HT-29 (cell line): ENCODE measurements at regions not wholly inside any gene's neighbourhood (a gene's known extent, or its start where the extent isn't known, plus 50 kb on each side); places are given as distances from the start of the nearest gene placed in this dataset.

Experiments used
- DNase-seq: peaks from one replicate; pipeline ENCODE4 v3.0.0-alpha.2; 2015; ENCODE audit warnings: low spot score

DNA sequence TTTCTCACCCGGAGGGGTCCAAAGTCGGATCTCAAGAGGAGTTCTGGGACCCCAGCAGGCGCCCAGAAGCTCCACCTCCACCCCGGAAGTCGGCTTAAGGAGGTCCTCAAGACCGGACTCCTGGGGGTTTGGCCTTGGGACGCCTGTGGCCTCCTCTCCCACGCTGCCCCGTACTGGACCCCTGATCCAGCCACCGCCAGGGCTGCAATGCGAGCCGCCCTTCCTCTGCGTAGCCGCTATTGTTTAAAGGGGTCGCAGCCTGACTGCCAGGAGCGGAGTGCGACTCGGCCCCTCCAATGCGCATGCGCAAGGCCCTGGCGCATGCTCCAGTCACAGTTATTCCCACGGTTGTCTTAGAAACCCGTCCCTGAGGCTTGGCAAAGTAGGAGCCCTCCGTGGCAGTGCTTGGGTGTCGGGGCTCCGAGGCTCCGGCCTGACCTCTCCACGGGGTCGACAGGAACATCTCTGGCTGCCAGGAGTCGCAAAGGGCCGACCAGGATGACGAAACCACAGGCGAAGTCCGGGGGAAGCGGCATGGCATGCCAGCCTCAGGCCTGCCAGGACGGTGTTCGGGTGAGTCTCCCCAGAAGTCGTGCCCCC is 719.0 kb downstream of the KCNJ18 start:
- DNase-seq, result no peak

- no peak for DNase-seq
These were observed 743.1 kb downstream of the KCNJ18 start for GRCh38 chr17:22435231-22435974.

DNA sequence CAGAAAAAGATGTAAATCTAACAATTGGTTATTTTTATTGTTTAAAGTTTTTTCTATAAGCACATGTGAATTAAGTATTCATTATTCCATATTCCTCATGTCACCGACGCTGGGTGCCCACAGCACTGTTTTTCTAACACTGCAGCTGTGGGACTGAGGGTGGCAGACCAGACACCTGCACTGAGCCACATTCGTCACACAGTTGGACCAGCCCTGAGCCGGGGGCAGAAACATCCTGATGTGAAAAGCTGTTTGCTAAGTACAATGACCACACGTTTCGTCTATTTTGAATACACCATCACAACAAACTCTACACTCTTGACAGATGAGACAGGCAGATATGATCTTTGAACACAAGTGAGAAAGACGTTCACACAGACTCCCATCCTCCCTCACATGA is 749.5 kb downstream of the KCNJ18 start:
- DNase-seq, result no peak

GRCh38 chr17:22443061-22443460 is 750.7 kb downstream of the KCNJ18 start:
- DNase-seq, result no peak

DNA sequence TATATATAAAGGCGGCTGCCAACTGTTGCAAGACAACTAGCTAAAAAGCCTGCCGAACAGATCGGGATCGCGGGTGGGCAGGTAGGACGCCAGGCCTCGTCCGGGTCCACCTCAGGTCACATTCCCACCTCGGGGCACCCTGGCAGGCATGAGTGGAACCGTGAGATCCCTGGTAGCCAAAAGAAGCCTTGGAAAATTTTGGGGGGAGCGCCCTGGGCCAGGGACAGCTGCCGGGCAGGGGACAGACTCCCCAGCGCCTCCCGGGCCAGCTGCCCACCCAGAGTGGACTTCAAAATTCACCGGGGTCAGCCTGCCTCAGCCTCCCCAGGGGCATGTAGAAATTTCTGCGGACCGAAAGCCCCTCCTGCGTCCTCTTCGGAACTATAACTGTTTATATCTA is 760.9 kb downstream of the KCNJ18 start:
- no peak for DNase-seq

DNA sequence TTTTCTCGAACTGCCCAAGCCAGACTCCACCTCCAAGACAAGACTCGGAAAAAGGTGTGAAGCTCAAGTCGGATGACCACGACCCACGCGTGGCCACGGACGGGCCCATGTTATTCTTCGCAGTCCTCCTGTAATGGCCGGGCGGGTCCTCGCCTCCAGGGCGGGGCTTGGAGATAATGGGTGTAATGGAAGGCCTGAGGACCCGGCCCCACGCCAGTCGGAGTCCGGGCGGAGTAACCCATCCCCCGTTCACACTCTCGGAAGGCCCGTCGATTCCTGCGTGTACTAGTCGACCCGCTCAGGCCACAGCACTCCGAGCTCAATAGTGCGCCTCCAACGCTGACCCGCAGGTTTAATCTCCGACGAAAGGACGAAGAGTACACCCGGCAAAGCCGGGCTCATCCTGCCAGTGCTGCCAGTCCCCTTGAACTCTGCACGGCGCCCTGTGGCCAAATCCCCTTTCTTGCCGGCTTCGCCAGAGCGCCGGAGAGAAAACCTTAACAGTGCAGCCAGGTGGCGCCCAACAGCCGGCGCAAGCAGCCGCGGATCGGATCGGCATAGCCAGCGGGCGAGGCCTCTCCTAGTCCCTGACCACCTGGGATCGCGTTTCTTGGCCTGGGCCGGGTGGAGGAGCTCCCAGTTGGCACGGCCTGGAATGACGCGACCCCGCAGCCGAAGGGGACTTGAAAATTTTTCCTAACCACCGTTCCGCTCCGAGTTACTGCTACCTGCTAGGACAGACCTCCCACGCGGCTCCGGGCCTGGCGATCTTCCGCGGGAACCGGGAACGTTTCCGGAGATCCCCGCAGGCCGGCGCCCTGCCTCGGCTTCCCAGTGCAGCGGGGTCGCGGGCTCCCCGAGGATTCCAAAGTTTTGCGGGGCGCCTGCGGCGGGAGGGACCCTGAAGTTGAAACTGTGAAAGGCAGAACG is 762.0 kb downstream of the KCNJ18 start:
- DNase-seq, result no peak

GRCh38 chr17:22459331-22459952 is 767.1 kb downstream of the KCNJ18 start:
- no peak for DNase-seq

DNA sequence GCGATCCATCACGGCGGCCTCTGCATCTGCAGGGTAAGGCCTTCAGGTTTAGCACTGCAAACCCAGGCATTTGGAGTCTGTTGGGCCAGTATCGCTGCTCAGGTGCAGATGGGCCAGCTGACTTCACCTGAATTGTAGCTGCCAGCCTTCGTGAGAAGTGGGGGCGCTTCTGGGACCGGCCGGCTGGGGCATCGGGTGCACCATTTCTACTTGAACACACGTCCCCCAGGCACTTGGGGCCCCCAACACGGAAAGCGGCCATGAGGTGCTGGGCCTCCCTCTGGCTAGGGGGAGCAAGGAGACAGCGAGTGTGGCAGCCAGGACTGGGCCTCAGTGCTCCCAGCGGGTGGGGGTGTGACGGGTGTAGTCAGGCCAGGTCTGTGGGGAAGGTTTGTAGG is 767.6 kb downstream of the KCNJ18 start:
- no peak for DNase-seq

- no peak for DNase-seq
These were observed 768.2 kb downstream of the KCNJ18 start for GRCh38 chr17:22460461-22461063.

DNA sequence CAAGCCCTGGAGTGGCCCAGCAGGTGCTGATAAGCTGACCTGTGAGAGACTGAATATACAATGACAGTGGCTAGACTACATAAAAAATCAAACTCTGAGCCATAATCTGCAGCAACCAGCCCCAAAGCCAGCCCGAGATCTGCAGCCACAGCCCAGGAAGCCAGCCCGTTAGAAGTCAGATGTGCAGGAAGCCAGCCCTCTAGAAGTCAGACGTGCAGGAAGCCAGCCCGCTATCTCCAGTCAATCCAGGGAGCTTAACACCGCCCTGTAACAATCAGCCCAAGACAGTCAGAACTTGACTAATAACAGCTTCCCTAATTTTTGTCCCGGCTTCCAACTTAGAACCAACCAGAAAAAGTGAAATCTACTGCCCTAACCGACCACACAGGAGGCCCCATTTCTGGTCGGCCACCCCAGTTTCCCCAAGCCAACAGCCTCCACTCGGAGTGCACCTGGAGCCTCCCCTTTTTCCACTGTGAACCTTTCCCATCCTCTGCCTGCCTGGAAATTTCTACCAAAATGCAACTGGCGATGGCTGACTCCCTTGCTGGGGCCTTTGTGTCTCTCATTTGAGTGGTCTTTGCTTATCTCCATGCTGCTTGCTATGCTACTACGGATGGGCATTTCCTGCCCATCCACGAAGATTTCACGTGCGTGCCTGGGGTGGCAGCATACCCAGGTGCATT is 769.3 kb downstream of the KCNJ18 start:
- DNase-seq, result no peak

DNA sequence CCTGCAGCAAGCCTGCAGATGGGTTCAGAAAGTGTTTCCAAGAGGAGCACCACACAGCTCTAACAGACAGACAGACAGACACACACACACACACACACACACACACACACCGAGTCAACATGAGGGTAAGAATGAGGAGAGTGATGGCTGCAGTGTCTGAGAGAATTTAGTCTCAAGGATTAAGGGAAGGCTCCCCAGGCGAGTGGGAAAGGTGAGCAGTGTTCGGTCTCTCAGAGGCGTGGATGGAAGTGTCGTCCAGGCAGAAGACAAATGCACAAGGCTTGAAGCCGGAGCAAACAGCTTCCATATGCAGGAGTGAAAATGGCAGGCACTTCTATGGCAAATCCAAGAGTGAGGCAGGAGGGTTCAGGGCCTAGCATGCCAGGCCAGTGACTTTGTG is 770.1 kb downstream of the KCNJ18 start:
- no peak for DNase-seq

GRCh38 chr17:22463110-22463850 is 771.0 kb downstream of the KCNJ18 start:
- peak; percentile 1 for DNase-seq

- no peak for DNase-seq
These were observed 771.7 kb downstream of the KCNJ18 start for GRCh38 chr17:22464041-22464440.

GRCh38 chr17:22467720-22468119 is 775.4 kb downstream of the KCNJ18 start:
- no peak for DNase-seq

GRCh38 chr17:22469101-22469880 is 777.0 kb downstream of the KCNJ18 start:
- DNase-seq, result no peak

DNA sequence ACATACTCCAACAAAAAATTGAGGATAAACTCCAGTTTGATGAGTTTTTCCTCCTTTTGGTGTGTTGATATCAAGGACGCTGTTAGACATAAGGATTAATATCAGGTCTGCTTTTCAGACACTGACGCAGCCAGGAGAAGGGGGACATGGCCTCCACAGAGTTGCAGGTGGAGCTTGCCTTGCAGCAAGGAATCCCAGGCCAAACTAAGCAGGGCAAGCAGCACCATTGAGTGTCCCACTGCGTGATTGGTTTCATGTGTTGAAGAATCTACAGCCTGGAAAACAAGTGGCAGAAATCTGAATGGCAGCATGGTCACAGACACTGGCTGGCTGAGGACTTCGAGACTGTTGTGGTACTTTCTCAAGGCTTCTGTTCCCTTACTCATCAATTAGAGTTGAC is 777.6 kb downstream of the KCNJ18 start:
- no peak for DNase-seq

DNA sequence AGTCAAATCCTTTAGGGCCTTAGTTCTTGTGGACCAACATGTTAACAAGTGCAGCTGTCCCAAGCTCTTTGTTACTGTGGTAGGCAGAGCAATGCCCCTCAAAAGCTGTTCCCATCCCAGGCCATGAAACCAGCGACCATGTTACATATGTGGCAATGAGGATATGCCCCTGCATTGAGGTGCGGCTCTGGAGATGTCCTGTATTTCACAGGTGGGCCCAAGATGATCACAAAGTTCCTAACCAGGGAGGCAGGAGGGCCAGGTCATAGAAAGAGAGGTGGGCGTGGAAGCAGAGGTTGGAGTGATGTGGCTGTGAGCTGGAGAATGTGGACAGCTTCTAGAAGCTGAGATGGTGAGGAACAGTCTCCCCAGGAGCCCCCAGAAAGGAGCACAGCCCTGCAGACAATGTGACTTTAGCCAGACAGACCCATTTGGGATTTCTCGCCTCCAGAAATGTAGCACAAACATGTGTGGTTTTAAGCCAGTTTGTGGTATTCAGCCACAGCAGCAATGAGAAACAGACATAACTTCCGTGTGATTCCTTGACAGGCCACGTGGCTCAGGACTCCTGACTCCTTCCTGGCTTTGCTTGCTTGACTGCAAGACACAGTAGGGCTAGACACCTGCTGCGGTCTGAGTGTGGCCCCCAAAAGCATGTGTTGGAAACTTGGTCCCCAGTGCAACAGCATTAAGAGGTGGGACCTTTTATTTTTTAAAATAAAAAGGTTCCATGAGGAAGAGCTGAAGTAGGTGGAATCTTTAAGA is 778.3 kb downstream of the KCNJ18 start:
- DNase-seq, result no peak

DNA sequence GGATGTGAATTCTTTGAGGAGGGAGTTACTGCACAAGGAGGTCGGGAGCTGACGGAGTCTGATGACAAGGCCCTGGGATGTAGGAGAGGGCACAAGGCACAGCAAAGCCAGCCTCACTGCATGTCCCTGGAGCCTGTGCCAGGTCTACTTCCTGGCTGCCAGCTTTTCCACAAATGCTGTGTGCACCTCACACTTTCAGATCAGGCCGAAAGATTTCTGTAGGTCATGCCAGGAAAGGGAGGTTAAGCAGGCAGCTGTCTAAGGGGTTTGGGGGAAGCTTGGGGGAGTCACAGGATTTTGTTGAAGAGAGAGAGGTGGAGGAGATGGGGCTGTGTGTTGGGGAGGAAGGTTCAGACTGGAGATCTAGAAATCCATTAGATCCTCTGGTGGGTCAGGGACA is 792.5 kb downstream of the KCNJ18 start:
- DNase-seq, result no peak

GRCh38 chr17:22490399-22490798 is 798.1 kb downstream of the KCNJ18 start:
- DNase-seq, result no peak
